ENCODE measurements at regions not wholly inside any gene's neighbourhood (a gene's known extent, or its start where the extent isn't known, plus 50 kb on each side); places are given as distances from the start of the nearest gene placed in this dataset.

GRCh38 chr9:7289773-7290172 lies 509.8 kb downstream of the DMAC1 start:
- TF ChIP-seq SUZ12 (IDR thresholded peaks at IDR 0.05; ENCODE audit: low read length) (no peak), TAF1 (IDR thresholded peaks at IDR 0.05; ENCODE audit: low read depth, low read length) (no peak), CTCF (IDR thresholded peaks at IDR 0.05; ENCODE audit: control extremely low read depth in 1 of 3, insufficient read depth in 1 of 3, low read depth in 1 of 3, low read length in 3 of 3) (no peak), EP300 (IDR thresholded peaks at IDR 0.05; ENCODE audit: borderline replicate concordance in 1 of 2, low read depth in 2 of 2, low read length in 2 of 2) (no peak), POLR2A (IDR thresholded peaks at IDR 0.05; ENCODE audit: control extremely low read depth in 1 of 2, low read depth in 2 of 2, low read length in 2 of 2) (no peak), PHF8 (conservative IDR thresholded peaks at IDR 0.05; ENCODE audit: low read depth, low read length) (no peak), SRF (IDR thresholded peaks at IDR 0.05; ENCODE audit: low read depth, low read length) (no peak), EZH2 (IDR thresholded peaks at IDR 0.05; ENCODE audit: low read depth, low read length, severe bottlenecking) (no peak), RXRA (IDR thresholded peaks at IDR 0.05; ENCODE audit: insufficient read depth, low read depth, low read length) (no peak)

Measured in H1 (cell line).